ENCODE measurements at regions not wholly inside any gene's neighbourhood (a gene's known extent, or its start where the extent isn't known, plus 50 kb on each side); places are given as distances from the start of the nearest gene placed in this dataset.

DNA sequence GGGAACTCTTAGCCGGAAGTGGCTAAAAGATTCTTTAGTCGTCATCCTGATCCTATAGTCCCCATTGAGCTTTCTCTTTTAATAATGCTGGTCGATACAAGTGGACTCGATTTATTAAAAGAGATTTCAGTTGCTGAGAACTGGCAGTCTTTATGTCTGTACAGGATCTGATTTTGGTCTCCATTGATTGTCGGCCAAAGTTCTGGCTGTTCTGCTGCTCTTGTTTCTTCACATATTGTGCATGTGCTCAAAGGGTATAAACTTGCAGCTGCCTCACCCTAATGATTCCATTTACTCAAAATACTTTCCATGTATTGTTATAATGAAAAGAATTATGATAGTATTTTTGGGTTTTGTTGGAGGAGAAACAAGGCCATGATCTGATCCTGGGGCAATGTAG is 100.7 kb upstream of the CTTNBP2 start:
- TF ChIP-seq, protein P1, sequence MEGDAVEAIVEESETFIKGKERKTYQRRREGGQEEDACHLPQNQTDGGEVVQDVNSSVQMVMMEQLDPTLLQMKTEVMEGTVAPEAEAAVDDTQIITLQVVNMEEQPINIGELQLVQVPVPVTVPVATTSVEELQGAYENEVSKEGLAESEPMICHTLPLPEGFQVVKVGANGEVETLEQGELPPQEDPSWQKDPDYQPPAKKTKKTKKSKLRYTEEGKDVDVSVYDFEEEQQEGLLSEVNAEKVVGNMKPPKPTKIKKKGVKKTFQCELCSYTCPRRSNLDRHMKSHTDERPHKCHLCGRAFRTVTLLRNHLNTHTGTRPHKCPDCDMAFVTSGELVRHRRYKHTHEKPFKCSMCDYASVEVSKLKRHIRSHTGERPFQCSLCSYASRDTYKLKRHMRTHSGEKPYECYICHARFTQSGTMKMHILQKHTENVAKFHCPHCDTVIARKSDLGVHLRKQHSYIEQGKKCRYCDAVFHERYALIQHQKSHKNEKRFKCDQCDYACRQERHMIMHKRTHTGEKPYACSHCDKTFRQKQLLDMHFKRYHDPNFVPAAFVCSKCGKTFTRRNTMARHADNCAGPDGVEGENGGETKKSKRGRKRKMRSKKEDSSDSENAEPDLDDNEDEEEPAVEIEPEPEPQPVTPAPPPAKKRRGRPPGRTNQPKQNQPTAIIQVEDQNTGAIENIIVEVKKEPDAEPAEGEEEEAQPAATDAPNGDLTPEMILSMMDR (IDR thresholded peaks at IDR 0.05; ENCODE audit: poor library complexity, severe bottlenecking): no peak
- TF ChIP-seq EP300 (conservative IDR thresholded peaks at IDR 0.05; ENCODE audit: poor library complexity, severe bottlenecking): no peak
- TF ChIP-seq, protein P2, sequence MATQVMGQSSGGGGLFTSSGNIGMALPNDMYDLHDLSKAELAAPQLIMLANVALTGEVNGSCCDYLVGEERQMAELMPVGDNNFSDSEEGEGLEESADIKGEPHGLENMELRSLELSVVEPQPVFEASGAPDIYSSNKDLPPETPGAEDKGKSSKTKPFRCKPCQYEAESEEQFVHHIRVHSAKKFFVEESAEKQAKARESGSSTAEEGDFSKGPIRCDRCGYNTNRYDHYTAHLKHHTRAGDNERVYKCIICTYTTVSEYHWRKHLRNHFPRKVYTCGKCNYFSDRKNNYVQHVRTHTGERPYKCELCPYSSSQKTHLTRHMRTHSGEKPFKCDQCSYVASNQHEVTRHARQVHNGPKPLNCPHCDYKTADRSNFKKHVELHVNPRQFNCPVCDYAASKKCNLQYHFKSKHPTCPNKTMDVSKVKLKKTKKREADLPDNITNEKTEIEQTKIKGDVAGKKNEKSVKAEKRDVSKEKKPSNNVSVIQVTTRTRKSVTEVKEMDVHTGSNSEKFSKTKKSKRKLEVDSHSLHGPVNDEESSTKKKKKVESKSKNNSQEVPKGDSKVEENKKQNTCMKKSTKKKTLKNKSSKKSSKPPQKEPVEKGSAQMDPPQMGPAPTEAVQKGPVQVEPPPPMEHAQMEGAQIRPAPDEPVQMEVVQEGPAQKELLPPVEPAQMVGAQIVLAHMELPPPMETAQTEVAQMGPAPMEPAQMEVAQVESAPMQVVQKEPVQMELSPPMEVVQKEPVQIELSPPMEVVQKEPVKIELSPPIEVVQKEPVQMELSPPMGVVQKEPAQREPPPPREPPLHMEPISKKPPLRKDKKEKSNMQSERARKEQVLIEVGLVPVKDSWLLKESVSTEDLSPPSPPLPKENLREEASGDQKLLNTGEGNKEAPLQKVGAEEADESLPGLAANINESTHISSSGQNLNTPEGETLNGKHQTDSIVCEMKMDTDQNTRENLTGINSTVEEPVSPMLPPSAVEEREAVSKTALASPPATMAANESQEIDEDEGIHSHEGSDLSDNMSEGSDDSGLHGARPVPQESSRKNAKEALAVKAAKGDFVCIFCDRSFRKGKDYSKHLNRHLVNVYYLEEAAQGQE (IDR thresholded peaks at IDR 0.05; ENCODE audit: borderline replicate concordance): no peak
- no peak for TF ChIP-seq POLR2AphosphoS5 (IDR thresholded peaks at IDR 0.05)
- no peak for TF ChIP-seq EZH2 (IDR thresholded peaks at IDR 0.05; ENCODE audit: borderline replicate concordance, insufficient read depth, low read length, poor library complexity, severe bottlenecking)
- no peak for TF ChIP-seq RAD21 (conservative IDR thresholded peaks at IDR 0.05)
- no peak for TF ChIP-seq MXI1 (conservative IDR thresholded peaks at IDR 0.05; ENCODE audit: poor library complexity, severe bottlenecking)
- TF ChIP-seq TAF1 (IDR thresholded peaks at IDR 0.05; ENCODE audit: low read depth): no peak

All from neural cell (in vitro differentiated cells).